HFFc6 (cell line): ENCODE measurements at regions not wholly inside any gene's neighbourhood (a gene's known extent, or its start where the extent isn't known, plus 50 kb on each side); places are given as distances from the start of the nearest gene placed in this dataset.

Source experiments
- DNase-seq: peaks from one replicate; pipeline ENCODE4 v3.0.0-alpha.2; 2018
- H3K27ac Mint-ChIP-seq: 2 replicates; pipeline ENCODE4 v1.8.0; 2020; ENCODE audit warnings: mild to moderate bottlenecking, mixed read lengths
- H3K27me3 Mint-ChIP-seq: 2 replicates; pipeline ENCODE4 v1.8.0; 2021; ENCODE audit warnings: mild to moderate bottlenecking, moderate library complexity, mixed read lengths; ENCODE audit not compliant: insufficient read depth
- H3K36me3 Mint-ChIP-seq: 2 replicates; pipeline ENCODE4 v1.8.0; 2021; ENCODE audit warnings: low read depth, mixed read lengths
- H3K4me1 Mint-ChIP-seq: 2 replicates; pipeline ENCODE4 v1.8.0; 2020; ENCODE audit warnings: low read depth, mixed read lengths
- H3K4me3 Mint-ChIP-seq: 2 replicates; pipeline ENCODE4 v1.8.0; 2020; ENCODE audit warnings: mild to moderate bottlenecking, moderate library complexity, mixed read lengths
- H3K9me3 Mint-ChIP-seq: 2 replicates; pipeline ENCODE4 v1.8.0; 2020; ENCODE audit warnings: mild to moderate bottlenecking, mixed read lengths
- TF ChIP-seq, protein P1 (sequence below): fragments of 200-600 bp; sonication (generic); IDR thresholded peaks from 2 replicates; pipeline ENCODE4 v1.5.0; 2021; ENCODE audit warnings: antibody characterized with exemption, mild to moderate bottlenecking

DNA sequence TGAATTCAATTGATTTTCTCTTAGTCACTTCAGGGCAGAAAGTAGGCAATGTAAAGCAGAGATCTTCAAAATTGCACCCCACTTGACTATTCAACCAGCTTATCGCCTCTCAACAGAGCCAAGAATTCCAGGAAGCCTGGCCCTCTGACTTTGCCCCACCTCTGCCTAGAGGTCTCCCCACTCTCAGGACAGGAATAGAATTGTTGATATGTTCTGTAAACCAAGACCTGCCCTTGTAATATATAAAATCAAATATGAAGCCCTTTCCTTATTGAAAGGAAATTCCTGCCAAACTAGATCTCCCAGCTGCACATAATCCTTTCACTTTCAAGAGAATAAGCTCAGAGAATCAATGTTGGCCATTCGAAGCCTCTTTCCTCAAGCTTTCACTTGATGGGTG is 116.1 kb upstream of the DPT start:
- no peaks in the 10 kb centered on the region for H3K4me1 Mint-ChIP-seq
- no peaks in the 10 kb centered on the region for H3K36me3 Mint-ChIP-seq
- no peak overlapping the region for H3K27ac Mint-ChIP-seq
- no peak overlapping the region for H3K4me3 Mint-ChIP-seq
- peaks cover 4% of the 10 kb centered on the region for H3K27me3 Mint-ChIP-seq
- TF ChIP-seq, protein P1, sequence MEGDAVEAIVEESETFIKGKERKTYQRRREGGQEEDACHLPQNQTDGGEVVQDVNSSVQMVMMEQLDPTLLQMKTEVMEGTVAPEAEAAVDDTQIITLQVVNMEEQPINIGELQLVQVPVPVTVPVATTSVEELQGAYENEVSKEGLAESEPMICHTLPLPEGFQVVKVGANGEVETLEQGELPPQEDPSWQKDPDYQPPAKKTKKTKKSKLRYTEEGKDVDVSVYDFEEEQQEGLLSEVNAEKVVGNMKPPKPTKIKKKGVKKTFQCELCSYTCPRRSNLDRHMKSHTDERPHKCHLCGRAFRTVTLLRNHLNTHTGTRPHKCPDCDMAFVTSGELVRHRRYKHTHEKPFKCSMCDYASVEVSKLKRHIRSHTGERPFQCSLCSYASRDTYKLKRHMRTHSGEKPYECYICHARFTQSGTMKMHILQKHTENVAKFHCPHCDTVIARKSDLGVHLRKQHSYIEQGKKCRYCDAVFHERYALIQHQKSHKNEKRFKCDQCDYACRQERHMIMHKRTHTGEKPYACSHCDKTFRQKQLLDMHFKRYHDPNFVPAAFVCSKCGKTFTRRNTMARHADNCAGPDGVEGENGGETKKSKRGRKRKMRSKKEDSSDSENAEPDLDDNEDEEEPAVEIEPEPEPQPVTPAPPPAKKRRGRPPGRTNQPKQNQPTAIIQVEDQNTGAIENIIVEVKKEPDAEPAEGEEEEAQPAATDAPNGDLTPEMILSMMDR: no peak
- peaks cover 24% of the 10 kb centered on the region for H3K9me3 Mint-ChIP-seq
- DNase-seq: no peak

DNA sequence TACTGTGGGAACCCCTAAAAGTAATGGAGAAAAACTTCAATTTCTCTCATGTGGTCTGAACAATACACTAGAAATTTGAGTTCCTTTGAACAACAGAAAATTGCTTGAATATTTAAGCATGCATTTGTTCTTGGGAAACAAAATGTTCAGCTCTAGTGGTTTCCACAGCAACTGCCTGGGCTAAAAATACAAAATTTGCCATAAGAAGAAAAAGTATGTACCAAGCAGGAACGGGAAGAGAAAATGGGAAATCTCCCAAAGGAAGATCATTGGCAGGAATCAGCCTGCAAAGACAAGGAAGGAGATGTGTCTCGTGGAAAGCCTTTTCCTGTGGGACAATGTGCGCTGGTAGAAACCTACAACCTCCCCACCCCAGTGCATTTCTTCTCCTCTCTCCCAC is 119.0 kb upstream of the DPT start:
- Mint-ChIP-seq H3K9me3 (peaks cover 24% of the 10 kb centered on the region), H3K27ac (no peak overlapping the region), H3K27me3 (peaks cover 4% of the 10 kb centered on the region), H3K4me1 (no peaks in the 10 kb centered on the region), H3K4me3 (no peak overlapping the region), H3K36me3 (no peaks in the 10 kb centered on the region)
- TF ChIP-seq, protein P1: no peak
- DNase-seq: no peak

DNA sequence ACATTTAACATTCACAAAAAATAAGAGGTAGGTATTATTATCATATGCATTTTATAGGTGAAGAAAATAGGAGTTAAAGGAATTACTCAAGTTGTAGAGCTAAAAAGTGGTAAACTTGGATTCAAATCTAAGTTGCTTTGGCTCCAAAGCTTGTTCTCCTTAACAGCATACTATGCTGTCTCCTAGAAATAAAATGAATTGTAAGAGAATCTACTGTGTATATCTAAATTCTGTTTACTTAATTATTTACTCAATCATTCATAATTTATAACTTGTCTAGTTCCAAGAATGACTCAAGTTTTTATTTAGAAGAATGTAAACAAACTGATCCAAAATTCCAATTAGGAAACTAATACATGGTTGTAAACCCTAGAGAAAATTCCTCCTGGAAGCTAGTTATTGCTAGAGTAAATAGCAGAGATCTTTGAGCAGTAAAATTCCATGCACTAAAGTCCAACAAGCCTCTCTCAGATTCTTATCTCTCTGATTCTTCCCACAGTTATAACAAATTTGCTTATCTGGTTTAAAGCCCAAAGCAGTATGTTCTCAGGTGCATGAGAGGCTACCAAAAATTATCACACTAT is 132.5 kb upstream of the DPT start:
- TF ChIP-seq, protein P1: no peak
- no peaks in the 10 kb centered on the region for H3K4me1 Mint-ChIP-seq

GRCh38 chr1:168863772-168864171 is 134.8 kb upstream of the DPT start:
- Mint-ChIP-seq H3K4me1 (no peaks in the 10 kb centered on the region), H3K36me3 (no peaks in the 10 kb centered on the region), H3K4me3 (no peak overlapping the region), H3K27me3 (peaks cover 3% of the 10 kb centered on the region; the same call in 1 of the 2 replicates), H3K9me3 (peaks cover 17% of the 10 kb centered on the region), H3K27ac (no peak overlapping the region)
- no peak for DNase-seq
- TF ChIP-seq, protein P1: no peak

More for the DNA sequence above, 132.5 kb upstream of the DPT start:
- Mint-ChIP-seq H3K4me3 (no peak overlapping the region), H3K27ac (no peak overlapping the region), H3K27me3 (peaks cover 3% of the 10 kb centered on the region; the same call in 1 of the 2 replicates), H3K36me3 (no peaks in the 10 kb centered on the region), H3K9me3 (peaks cover 18% of the 10 kb centered on the region)
- no peak for DNase-seq

GRCh38 chr1:168864266-168864665 is 135.3 kb upstream of the DPT start:
- H3K4me3 Mint-ChIP-seq: no peak overlapping the region
- no peak for DNase-seq
- H3K27ac Mint-ChIP-seq: no peak overlapping the region
- peaks cover 3% of the 10 kb centered on the region; the same call in 1 of the 2 replicates for H3K27me3 Mint-ChIP-seq
- H3K4me1 Mint-ChIP-seq: no peaks in the 10 kb centered on the region
- TF ChIP-seq, protein P1: no peak
- peaks cover 14% of the 10 kb centered on the region for H3K9me3 Mint-ChIP-seq
- no peaks in the 10 kb centered on the region for H3K36me3 Mint-ChIP-seq
